T-helper 1 cell treated with Interleukin-12 subunit alpha and Interleukin-12 subunit beta and Interleukin-4 antibody, amounts not matched to agents 30 μg/mL and 1 μg/mL, for 36 hours (primary cell): ENCODE measurements at regions not wholly inside any gene's neighbourhood (a gene's known extent, or its start where the extent isn't known, plus 50 kb on each side); places are given as distances from the start of the nearest gene placed in this dataset.

Source experiments
- H3K27ac Mint-ChIP-seq: one replicate; pipeline ENCODE4 v1.8.0; 2021; ENCODE audit warnings: mild to moderate bottlenecking, mixed read lengths
- H3K27me3 Mint-ChIP-seq: one replicate; pipeline ENCODE4 v1.8.0; 2021; ENCODE audit warnings: low read depth, mixed read lengths
- H3K36me3 Mint-ChIP-seq: one replicate; pipeline ENCODE4 v1.8.0; 2021; ENCODE audit warnings: low read depth, mixed read lengths
- H3K4me1 Mint-ChIP-seq: one replicate; pipeline ENCODE4 v1.8.0; 2021; ENCODE audit warnings: low read depth, mixed read lengths
- H3K4me3 Mint-ChIP-seq: one replicate; pipeline ENCODE4 v1.8.0; 2021; ENCODE audit warnings: mild to moderate bottlenecking, moderate library complexity, mixed read lengths
- H3K9me3 Mint-ChIP-seq: one replicate; pipeline ENCODE4 v1.8.0; 2021; ENCODE audit warnings: mixed read lengths

DNA sequence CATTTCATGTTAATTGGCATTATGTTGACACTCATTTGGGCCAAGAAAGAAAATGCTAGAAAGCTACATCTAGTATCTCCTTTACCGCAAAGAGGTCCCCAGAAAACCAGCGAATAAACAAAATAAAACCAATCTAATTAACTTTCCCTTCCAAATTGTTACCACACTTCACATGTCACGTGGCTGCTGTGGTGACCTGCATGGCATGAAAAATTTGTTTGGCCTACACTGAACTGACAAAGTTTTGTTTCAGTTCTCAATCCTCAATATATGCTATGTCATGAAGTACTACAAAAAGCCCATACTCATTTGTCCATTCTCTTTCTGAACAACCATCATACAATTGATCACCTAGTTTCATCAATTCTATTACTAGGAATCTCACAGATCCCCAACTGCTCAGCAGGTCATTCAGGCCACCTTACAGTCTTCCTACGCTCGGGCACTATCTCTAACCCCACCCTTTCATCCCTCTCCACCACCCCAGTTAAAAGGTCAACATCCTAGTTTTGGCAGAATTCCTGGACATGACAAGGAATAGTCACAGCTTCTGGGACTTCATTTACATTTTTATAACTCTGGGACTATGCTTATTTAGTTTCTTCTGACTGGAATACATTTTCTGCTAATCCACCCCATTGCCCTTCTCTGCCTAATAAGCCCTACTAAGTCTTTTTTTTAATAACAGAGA lies 480.4 kb downstream of the IGSF11 start:
- no peaks in the 10 kb centered on the region for H3K36me3 Mint-ChIP-seq
- H3K27ac Mint-ChIP-seq = no peak overlapping the region
- H3K9me3 Mint-ChIP-seq = no peaks in the 10 kb centered on the region
- no peaks in the 10 kb centered on the region for H3K27me3 Mint-ChIP-seq
- H3K4me3 Mint-ChIP-seq = no peak overlapping the region
- no peaks in the 10 kb centered on the region for H3K4me1 Mint-ChIP-seq

GRCh38 chr3:118556983-118557382 lies 477.7 kb downstream of the IGSF11 start:
- Mint-ChIP-seq H3K27ac (no peak overlapping the region), H3K4me3 (no peak overlapping the region), H3K36me3 (no peaks in the 10 kb centered on the region), H3K9me3 (no peaks in the 10 kb centered on the region), H3K27me3 (no peaks in the 10 kb centered on the region), H3K4me1 (no peaks in the 10 kb centered on the region)

- H3K4me1 Mint-ChIP-seq = no peaks in the 10 kb centered on the region
Observed at GRCh38 chr3:118557513-118557912, 477.1 kb downstream of the IGSF11 start.

DNA sequence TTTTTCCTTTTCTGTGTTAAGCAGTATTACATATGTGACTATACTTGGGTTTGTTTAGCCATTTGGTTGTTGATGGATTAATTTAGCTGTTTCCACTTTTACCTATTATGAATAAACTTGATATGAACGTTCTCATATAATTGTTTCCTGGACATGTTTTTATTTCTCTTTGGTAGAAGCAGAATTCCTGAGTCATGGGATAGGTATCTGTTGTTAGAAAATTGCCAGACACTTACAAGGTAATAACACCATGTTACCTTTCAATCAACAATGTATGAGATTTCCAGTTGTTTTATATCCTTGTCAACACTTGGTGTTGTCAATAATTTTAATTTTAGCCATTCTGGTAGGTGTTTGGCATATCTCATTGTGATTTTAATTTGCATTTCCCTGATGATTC lies 475.4 kb downstream of the IGSF11 start:
- no peaks in the 10 kb centered on the region for H3K4me1 Mint-ChIP-seq

More at GRCh38 chr3:118557513-118557912, 477.1 kb downstream of the IGSF11 start:
- no peaks in the 10 kb centered on the region for H3K36me3 Mint-ChIP-seq
- no peak overlapping the region for H3K27ac Mint-ChIP-seq
- H3K27me3 Mint-ChIP-seq = no peaks in the 10 kb centered on the region
- H3K4me3 Mint-ChIP-seq = no peak overlapping the region
- no peaks in the 10 kb centered on the region for H3K9me3 Mint-ChIP-seq

GRCh38 chr3:118564800-118565199 lies 469.8 kb downstream of the IGSF11 start:
- peaks cover 8% of the 10 kb centered on the region for H3K9me3 Mint-ChIP-seq

More for the DNA sequence above, 475.4 kb downstream of the IGSF11 start:
- Mint-ChIP-seq H3K27me3 (no peaks in the 10 kb centered on the region), H3K27ac (no peak overlapping the region), H3K36me3 (no peaks in the 10 kb centered on the region), H3K4me3 (no peak overlapping the region), H3K9me3 (no peaks in the 10 kb centered on the region)

GRCh38 chr3:118573912-118574311 lies 460.7 kb downstream of the IGSF11 start:
- H3K4me1 Mint-ChIP-seq = no peaks in the 10 kb centered on the region
- no peaks in the 10 kb centered on the region for H3K27me3 Mint-ChIP-seq

More at GRCh38 chr3:118564800-118565199, 469.8 kb downstream of the IGSF11 start:
- no peaks in the 10 kb centered on the region for H3K4me1 Mint-ChIP-seq
- no peak overlapping the region for H3K4me3 Mint-ChIP-seq
- H3K27ac Mint-ChIP-seq = no peak overlapping the region
- no peaks in the 10 kb centered on the region for H3K36me3 Mint-ChIP-seq
- no peaks in the 10 kb centered on the region for H3K27me3 Mint-ChIP-seq

DNA sequence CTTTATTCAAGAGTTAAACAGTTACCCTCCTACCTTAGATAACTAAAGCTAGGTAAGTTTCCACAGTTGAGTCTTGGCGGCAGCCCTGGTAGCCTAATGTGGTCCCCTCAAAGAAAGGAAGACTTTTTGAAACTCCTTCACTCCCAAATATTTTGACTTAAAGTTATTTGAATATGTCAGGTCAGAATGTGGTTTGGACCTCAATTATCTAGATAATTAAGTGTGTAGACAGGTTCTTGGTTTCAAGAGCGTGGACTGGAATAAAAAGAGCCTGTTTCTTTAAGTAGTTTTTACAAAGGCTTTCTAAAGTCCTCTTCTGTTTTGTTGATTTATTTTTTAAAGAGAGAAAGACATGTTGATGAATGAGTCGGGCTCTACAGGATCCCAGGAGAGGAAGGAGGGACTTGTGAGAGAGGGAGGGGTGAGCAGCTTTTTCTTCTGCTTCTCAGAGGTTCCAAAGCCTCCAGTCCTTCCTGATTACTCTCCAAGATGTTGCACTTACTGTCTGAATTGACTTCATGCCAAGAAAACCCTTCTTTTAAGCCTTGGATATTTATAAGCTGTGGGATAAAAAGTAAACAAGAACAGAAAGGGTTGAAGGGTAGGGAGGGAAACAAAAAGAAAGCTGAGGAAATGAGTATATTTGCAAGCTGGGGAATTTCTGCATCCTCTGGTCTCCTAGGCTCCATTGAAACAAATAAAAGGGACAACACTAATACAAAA lies 457.4 kb downstream of the IGSF11 start:
- no peaks in the 10 kb centered on the region for H3K4me1 Mint-ChIP-seq
- no peaks in the 10 kb centered on the region for H3K27me3 Mint-ChIP-seq
- H3K27ac Mint-ChIP-seq = no peak overlapping the region
- H3K4me3 Mint-ChIP-seq = no peak overlapping the region
- H3K36me3 Mint-ChIP-seq = no peaks in the 10 kb centered on the region
- no peaks in the 10 kb centered on the region for H3K9me3 Mint-ChIP-seq

More at GRCh38 chr3:118573912-118574311, 460.7 kb downstream of the IGSF11 start:
- peaks cover 8% of the 10 kb centered on the region for H3K9me3 Mint-ChIP-seq
- no peak overlapping the region for H3K27ac Mint-ChIP-seq
- no peaks in the 10 kb centered on the region for H3K36me3 Mint-ChIP-seq
- no peak overlapping the region for H3K4me3 Mint-ChIP-seq

- no peaks in the 10 kb centered on the region for H3K27me3 Mint-ChIP-seq
- H3K4me3 Mint-ChIP-seq = no peak overlapping the region
- no peaks in the 10 kb centered on the region for H3K4me1 Mint-ChIP-seq
- no peaks in the 10 kb centered on the region for H3K9me3 Mint-ChIP-seq
- no peaks in the 10 kb centered on the region for H3K36me3 Mint-ChIP-seq
- H3K27ac Mint-ChIP-seq = no peak overlapping the region
Observed at GRCh38 chr3:118578559-118578958, 456.1 kb downstream of the IGSF11 start.

DNA sequence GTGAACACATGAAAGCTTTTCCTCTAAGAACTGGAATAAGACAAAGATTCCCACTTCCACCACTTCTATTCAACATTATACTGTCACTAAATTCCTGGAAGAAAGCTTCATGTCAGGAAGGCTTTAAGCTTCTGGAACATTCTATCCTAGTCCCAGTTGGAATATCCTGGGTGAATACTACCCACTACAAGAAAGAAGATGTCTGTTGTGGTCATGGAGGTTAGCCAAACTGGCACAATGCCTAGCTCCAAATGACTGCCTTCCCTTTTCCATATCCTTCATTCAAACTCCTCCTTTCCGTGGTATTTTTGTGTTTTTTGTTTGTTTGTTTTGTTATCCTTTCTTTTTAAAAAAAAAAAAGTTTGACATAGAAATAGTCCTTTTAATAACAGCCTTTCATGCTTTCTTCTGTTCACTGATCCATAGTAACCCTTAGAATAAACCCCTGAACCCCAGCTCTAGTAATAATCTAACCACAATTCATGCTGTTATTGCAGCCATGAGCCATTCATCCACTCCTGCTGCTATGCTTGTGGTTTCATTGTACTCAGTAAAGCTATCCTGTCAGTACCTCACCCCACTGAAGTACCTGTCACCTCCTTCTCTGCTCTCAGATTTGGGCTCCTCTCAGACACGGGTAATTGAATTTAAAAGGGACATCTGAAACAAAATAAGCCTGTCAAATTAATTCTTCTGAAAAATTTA lies 447.5 kb downstream of the IGSF11 start:
- H3K27me3 Mint-ChIP-seq = no peaks in the 10 kb centered on the region
- H3K9me3 Mint-ChIP-seq = peaks cover 6% of the 10 kb centered on the region
- no peak overlapping the region for H3K4me3 Mint-ChIP-seq
- no peaks in the 10 kb centered on the region for H3K4me1 Mint-ChIP-seq
- H3K36me3 Mint-ChIP-seq = no peaks in the 10 kb centered on the region
- no peak overlapping the region for H3K27ac Mint-ChIP-seq

GRCh38 chr3:118587847-118588246 lies 446.8 kb downstream of the IGSF11 start:
- H3K9me3 Mint-ChIP-seq = peaks cover 6% of the 10 kb centered on the region
- no peak overlapping the region for H3K27ac Mint-ChIP-seq
- no peaks in the 10 kb centered on the region for H3K27me3 Mint-ChIP-seq
- H3K4me3 Mint-ChIP-seq = no peak overlapping the region
- H3K4me1 Mint-ChIP-seq = no peaks in the 10 kb centered on the region
- H3K36me3 Mint-ChIP-seq = no peaks in the 10 kb centered on the region

GRCh38 chr3:118593277-118593670 lies 441.4 kb downstream of the IGSF11 start:
- H3K4me3 Mint-ChIP-seq = no peak overlapping the region
- no peaks in the 10 kb centered on the region for H3K4me1 Mint-ChIP-seq
- peaks cover 10% of the 10 kb centered on the region for H3K9me3 Mint-ChIP-seq
- H3K27me3 Mint-ChIP-seq = no peaks in the 10 kb centered on the region
- H3K27ac Mint-ChIP-seq = no peak overlapping the region
- no peaks in the 10 kb centered on the region for H3K36me3 Mint-ChIP-seq

DNA sequence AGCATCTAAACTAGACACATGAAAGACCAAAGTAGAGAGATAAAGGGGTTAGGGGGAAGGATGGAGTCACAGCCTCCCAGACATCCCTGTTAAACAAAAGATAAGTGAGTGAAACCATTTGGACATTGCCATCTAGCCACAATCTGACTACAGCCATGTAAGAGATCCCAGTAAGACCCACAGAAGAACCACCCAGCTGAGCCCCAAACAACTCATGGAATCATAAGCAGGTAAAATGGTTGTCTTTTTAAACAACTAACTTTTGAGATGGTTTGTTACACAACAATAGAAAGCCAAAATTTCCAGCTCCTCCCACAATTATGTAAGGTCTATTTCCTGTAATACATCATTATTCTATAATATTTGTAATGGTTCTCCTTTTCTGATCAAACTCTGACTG lies 437.5 kb downstream of the IGSF11 start:
- Mint-ChIP-seq H3K4me3 (no peak overlapping the region), H3K36me3 (no peaks in the 10 kb centered on the region), H3K9me3 (peaks cover 4% of the 10 kb centered on the region), H3K27ac (no peak overlapping the region), H3K4me1 (no peaks in the 10 kb centered on the region), H3K27me3 (no peaks in the 10 kb centered on the region)

GRCh38 chr3:118607915-118608820 lies 426.5 kb downstream of the IGSF11 start:
- H3K27me3 Mint-ChIP-seq = no peaks in the 10 kb centered on the region
- no peak overlapping the region for H3K27ac Mint-ChIP-seq
- no peaks in the 10 kb centered on the region for H3K4me1 Mint-ChIP-seq
- peaks cover 6% of the 10 kb centered on the region for H3K9me3 Mint-ChIP-seq
- no peak overlapping the region for H3K4me3 Mint-ChIP-seq
- H3K36me3 Mint-ChIP-seq = no peaks in the 10 kb centered on the region
